Brain microvascular endothelial cell (primary cell): ENCODE measurements at regions not wholly inside any gene's neighbourhood (a gene's known extent, or its start where the extent isn't known, plus 50 kb on each side); places are given as distances from the start of the nearest gene placed in this dataset.

Source experiments
- DNase-seq: peaks from one replicate; pipeline ENCODE4 v3.0.0-alpha.2; 2020
- H3K27ac ChIP-seq: fragments of 250-450 bp; sonication (Bioruptor Pico); 2 replicates; pipeline ENCODE4 v1.5.1; 2020; ENCODE audit warnings: mild to moderate bottlenecking, moderate library complexity
- H3K27me3 ChIP-seq: fragments of 250-450 bp; sonication (Bioruptor Pico); replicated peaks from 2 replicates; pipeline ENCODE4 v1.5.1; 2020; ENCODE audit warnings: mild to moderate bottlenecking
- H3K36me3 ChIP-seq: fragments of 250-450 bp; sonication (Bioruptor Pico); replicated peaks from 2 replicates; pipeline ENCODE4 v1.5.1; 2020; ENCODE audit warnings: mild to moderate bottlenecking
- H3K4me3 ChIP-seq: 2 replicates; pipeline ENCODE4 v1.5.1; 2011; ENCODE audit warnings: low read depth, mild to moderate bottlenecking, control low read depth, low read length, moderate library complexity
- in situ Hi-C: cut with HindIII; loops from 2 replicates; pipeline ENCODE4 v1.10.0; 2017; ENCODE audit warnings: low sequenced_read_pairs, low pct_ligation_motif_present
- TF ChIP-seq, protein P1 (sequence below): IDR thresholded peaks from 2 replicates; pipeline ENCODE4 v1.5.1; 2011; ENCODE audit warnings: low read depth, mild to moderate bottlenecking, moderate library complexity, low read length, control low read depth, inconsistent platforms; ENCODE audit errors: missing control alignments

DNA sequence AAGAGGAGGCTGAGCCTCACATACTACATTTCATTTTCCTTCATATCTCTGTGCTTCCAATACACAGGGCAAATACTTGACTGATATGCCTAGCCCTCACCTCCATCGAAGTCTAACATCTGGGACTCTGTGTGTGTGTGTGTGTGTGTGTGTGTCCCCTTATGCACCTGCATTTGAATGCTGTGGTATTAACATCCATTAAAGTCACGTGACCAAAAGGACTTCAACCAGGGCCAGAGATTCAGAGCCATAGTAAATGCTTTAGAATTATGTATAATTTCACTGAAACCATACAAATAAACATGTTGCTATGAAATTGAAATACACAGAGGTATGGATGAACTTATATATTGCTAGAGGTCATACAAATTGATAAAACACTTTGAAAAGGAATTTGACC lies 165.8 kb upstream of the SEMA6D start:
- no peaks in the 10 kb centered on the region for H3K27me3 ChIP-seq
- no peak for DNase-seq
- H3K4me3 ChIP-seq = no peak overlapping the region
- no peaks in the 10 kb centered on the region for H3K36me3 ChIP-seq
- in situ Hi-C loops = no loop called here
- TF ChIP-seq, protein P1, sequence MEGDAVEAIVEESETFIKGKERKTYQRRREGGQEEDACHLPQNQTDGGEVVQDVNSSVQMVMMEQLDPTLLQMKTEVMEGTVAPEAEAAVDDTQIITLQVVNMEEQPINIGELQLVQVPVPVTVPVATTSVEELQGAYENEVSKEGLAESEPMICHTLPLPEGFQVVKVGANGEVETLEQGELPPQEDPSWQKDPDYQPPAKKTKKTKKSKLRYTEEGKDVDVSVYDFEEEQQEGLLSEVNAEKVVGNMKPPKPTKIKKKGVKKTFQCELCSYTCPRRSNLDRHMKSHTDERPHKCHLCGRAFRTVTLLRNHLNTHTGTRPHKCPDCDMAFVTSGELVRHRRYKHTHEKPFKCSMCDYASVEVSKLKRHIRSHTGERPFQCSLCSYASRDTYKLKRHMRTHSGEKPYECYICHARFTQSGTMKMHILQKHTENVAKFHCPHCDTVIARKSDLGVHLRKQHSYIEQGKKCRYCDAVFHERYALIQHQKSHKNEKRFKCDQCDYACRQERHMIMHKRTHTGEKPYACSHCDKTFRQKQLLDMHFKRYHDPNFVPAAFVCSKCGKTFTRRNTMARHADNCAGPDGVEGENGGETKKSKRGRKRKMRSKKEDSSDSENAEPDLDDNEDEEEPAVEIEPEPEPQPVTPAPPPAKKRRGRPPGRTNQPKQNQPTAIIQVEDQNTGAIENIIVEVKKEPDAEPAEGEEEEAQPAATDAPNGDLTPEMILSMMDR = no peak
- no peak overlapping the region for H3K27ac ChIP-seq

DNA sequence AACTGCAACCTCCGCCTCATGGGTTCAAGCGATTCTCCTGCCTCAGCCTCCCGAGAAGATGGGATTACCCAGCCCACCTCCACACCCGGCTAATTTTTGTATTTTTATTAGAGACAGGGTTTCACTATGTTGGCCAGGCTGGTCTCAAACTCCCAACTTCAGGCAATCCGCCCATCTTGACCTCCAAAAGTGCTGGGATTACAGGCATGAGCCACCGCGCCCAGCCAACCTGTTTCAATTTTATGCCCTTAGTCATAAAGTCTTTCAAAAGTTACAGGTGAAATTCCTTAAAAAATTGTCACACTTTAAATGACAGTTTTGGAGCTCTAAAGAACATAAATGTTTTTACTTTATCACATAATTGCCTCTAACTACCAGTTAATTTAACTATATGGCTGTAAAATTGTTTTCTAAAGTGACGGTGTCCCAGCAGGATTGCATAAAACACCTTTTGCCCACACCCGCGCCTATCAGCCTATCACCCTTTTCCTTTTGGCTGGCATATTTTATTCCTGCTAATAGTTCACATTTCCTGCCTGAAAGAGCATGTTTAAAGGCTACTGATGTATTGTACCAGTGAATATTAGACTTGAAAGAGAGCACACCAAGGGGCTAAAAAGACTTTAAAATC lies 164.2 kb upstream of the SEMA6D start:
- no peaks in the 10 kb centered on the region for H3K36me3 ChIP-seq
- TF ChIP-seq, protein P1 = no peak
- no peak overlapping the region for H3K4me3 ChIP-seq
- H3K27me3 ChIP-seq = no peaks in the 10 kb centered on the region
- no peak for DNase-seq
- no peak overlapping the region for H3K27ac ChIP-seq
- in situ Hi-C loops = no loop called here

DNA sequence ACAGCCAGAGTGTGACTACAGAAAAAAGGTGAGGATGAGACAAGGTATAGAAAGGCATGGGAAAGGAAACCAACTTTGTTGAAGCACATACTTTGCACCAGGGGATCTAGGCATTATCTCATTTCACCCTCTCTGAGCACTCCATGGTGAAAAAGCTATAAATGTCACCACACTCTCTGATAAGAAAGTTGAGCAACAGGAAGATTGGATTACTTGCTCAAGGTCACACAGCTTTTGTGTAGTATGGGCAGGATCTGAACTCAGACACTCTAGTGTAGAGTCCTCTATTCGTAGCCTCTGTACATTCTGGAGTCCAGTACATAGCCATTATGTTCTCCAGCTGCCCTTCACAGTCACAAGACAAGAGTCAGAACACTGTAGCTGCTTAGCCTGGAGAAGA lies 163.4 kb upstream of the SEMA6D start:
- H3K36me3 ChIP-seq = no peaks in the 10 kb centered on the region
- H3K27ac ChIP-seq = no peak overlapping the region
- in situ Hi-C loops = no loop called here
- no peak overlapping the region for H3K4me3 ChIP-seq
- DNase-seq = no peak
- H3K27me3 ChIP-seq = no peaks in the 10 kb centered on the region
- TF ChIP-seq, protein P1 = no peak

DNA sequence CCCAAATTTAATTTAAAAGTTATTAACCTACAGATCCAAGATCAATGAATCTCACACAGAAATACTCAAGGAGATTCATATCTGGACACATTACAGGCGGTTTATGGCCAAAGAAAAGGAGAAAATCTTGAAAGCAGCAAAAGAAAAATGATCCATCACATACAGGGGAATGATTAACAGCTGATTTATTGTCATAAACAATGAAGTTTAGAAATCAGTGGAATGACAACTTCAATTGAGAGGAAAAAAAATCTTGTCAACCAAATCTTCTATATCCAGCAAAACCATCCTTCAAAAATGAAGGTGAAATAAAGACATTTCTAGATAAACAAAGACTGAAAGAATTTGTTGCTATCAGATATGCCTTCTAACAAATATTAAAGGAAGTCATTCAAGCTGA lies 156.2 kb upstream of the SEMA6D start:
- in situ Hi-C loops = no loop called here
- Histone ChIP-seq H3K36me3 (no peaks in the 10 kb centered on the region), H3K4me3 (no peak overlapping the region), H3K27ac (no peak overlapping the region), H3K27me3 (no peaks in the 10 kb centered on the region)
- no peak for DNase-seq
- TF ChIP-seq, protein P1 = no peak

DNA sequence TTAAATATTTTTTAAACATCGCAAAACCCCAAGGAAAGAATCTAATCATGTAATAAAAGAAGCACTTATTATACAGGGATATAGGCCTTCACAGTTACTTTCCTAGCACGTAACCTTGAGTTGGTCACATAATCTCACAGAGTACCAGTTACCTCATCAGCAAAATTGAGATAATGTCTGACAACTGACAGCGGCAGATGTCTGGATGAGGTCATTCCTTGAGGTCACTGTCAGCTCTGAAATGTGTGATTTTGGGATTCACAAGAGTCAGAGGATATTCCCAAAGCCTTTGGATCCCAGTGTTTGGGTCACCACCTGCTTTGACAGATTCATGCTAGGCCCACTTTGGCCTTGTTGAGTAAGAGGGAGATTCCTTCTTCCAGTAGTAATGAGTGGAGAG lies 151.4 kb upstream of the SEMA6D start:
- Histone ChIP-seq H3K27ac (no peak overlapping the region), H3K27me3 (no peaks in the 10 kb centered on the region), H3K36me3 (no peaks in the 10 kb centered on the region), H3K4me3 (no peak overlapping the region)
- no peak for DNase-seq
- TF ChIP-seq, protein P1 = no peak
- in situ Hi-C loops = no loop called here

DNA sequence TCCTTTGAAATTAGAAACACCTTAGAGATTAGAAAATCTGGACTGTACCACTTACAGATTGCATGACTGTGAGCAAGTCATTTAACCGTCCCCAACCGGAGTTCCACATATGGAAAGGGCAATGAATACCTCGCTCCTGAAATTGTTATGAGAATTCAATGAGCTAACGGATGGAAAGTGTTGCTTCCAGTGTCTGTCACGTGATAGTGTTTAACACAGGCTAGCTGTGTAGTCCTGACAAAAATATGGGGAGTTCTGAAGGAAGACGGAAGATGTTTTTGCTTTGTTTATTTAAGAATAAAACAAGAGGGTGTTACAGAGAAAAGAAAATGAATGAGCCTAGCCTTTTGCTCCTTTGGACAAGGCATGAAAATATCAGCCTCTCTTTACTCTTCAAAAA lies 150.7 kb upstream of the SEMA6D start:
- Histone ChIP-seq H3K27me3 (no peaks in the 10 kb centered on the region), H3K27ac (no peak overlapping the region), H3K36me3 (no peaks in the 10 kb centered on the region), H3K4me3 (no peak overlapping the region)
- DNase-seq = no peak
- TF ChIP-seq, protein P1 = no peak
- in situ Hi-C loops = no loop called here
